GM20000 (cell line): ENCODE measurements at regions not wholly inside any gene's neighbourhood (a gene's known extent, or its start where the extent isn't known, plus 50 kb on each side); places are given as distances from the start of the nearest gene placed in this dataset.

Source experiments
- DNase-seq: peaks from one replicate; pipeline ENCODE4 v3.0.0; 2012; ENCODE audit warnings: low spot score
- TF ChIP-seq, protein P1 (sequence below): IDR thresholded peaks from 2 replicates; pipeline ENCODE4 v1.5.1; 2012; ENCODE audit warnings: mild to moderate bottlenecking, control low read depth; ENCODE audit errors: extremely low read depth, missing control alignments

DNA sequence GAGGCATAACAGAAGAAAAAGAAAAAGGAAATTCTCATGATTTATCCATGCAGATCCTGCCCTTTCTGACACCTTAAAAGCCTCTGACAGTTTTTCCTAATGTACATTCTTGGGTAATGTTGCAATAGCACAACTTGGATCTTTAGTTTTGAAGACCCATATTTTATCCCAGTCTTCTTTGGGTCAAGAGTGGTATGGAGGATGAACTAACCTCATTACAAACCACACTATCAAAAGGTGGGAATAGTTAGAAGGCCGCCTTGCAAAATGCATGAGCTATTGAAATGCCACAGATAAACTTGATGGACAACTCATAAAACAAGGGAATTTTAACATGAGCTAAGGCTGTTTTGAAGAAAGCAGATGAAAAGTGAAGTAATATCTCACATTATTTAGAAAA is 1479.8 kb upstream of the ACVR2A start:
- TF ChIP-seq, protein P1, sequence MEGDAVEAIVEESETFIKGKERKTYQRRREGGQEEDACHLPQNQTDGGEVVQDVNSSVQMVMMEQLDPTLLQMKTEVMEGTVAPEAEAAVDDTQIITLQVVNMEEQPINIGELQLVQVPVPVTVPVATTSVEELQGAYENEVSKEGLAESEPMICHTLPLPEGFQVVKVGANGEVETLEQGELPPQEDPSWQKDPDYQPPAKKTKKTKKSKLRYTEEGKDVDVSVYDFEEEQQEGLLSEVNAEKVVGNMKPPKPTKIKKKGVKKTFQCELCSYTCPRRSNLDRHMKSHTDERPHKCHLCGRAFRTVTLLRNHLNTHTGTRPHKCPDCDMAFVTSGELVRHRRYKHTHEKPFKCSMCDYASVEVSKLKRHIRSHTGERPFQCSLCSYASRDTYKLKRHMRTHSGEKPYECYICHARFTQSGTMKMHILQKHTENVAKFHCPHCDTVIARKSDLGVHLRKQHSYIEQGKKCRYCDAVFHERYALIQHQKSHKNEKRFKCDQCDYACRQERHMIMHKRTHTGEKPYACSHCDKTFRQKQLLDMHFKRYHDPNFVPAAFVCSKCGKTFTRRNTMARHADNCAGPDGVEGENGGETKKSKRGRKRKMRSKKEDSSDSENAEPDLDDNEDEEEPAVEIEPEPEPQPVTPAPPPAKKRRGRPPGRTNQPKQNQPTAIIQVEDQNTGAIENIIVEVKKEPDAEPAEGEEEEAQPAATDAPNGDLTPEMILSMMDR: no peak
- DNase-seq: no peak

DNA sequence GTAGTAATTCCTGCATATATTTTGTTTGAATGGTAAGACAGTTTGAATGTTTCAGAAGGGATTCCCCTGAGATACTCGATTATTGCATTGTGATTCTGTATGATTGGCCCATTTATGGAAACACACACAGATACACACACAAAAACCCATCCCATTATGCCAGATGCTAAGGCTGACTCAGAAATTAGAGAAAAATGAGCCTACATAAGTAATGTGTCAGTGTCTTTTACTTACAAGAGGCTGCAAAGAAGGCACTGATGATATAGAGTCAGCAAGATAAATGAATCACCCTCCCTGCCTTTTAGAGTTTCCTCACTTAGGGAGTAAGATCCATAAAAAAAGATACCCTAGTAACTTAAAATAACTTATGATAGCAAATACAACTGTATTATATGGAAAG is 1481.1 kb upstream of the ACVR2A start:
- no peak for DNase-seq

DNA sequence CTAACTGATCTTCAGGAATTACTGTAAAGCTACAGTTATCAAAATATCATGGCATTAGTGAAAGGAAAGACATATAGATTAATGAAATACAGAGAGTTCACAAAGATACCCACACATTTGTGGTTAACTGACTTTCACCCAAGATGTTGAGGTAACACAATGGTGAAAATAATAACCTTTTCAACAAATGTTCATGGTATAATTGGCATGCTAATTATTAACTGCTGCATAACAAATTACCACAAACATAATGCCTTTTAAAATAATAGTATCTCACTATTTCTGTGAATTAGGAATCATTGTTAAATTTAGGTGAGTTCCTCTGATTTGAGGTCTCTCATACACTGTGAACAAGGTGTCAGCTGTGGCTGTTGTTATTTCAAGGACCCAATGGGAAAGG is 1493.1 kb upstream of the ACVR2A start:
- no peak for DNase-seq
- TF ChIP-seq, protein P1: no peak

More for the DNA sequence above, 1481.1 kb upstream of the ACVR2A start:
- TF ChIP-seq, protein P1: no peak

DNA sequence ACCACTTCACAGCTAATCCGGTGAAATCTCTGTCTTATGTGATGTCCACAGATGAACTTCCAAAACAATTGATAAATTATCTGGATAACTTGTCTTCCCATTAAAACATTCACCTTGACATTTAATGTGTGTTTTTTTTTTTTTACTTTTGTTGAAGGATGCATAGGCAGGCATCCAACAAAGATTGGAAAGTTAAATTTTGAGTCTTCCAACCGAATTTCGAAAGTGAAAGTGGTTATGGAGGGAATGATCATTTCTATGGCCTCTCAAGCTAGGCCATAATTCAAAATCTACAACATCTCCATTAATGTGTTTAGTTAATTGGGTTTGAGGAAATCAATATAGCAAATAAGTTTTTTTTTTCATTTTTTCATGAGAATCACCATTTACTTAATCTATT is 1495.5 kb upstream of the ACVR2A start:
- TF ChIP-seq, protein P1: no peak
- no peak for DNase-seq

DNA sequence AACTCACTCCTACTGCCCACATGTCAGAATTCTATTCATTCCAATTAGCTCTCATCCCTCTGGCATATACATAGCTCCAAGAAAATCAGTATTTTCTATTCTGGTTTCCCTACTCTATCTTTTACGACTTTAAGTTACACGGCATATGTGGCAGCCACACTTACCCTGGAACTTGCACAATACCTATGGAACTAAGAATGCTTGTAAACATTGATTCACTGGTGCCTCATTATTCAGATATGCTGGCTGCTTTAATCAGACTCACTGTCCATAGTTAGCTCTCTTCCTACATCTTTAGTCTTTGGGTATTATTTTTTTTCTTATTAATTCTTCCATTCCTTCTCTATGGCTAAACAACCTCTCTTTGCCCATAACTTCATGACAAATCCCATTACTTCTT is 1519.9 kb upstream of the ACVR2A start:
- TF ChIP-seq, protein P1: no peak
- no peak for DNase-seq

DNA sequence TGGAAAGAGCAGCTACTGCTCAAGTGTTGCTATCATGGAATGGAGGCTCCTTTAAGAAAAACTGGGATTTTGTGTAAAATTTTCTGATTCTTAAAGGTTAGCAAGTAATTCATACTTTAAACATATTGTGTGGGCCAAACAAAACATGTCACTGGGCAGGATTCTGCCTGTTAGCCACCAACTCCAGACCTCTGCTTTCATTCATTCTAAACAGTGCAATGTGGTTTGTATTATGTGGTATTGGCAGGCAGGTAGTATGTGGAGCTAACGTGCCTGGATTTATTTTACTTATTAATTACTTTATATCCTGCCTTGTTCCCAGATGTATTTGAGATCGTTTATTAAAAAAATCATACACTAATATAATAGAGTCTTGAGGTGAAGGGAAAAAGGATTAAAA is 1521.3 kb upstream of the ACVR2A start:
- DNase-seq: no peak
- TF ChIP-seq, protein P1: no peak

DNA sequence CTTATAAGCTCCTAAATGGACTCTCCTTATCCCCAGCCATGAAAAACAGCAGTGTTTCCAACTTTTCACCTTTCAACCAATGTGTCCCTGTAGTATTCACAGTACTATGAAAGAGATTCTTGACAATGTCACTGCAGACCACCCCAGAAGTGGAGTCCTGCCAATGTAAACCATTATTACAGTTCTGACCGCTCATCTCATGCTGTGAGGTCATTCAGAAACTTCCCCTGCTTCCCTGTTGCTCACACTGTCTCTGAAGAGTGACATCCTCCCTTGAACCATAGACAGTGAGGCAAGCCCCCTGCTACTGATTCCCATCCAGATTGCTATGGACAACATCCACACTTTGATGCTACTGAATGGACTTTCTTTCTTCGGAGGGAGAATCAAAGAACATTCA is 1523.7 kb upstream of the ACVR2A start:
- TF ChIP-seq, protein P1: no peak

More for the DNA sequence above, 1523.7 kb upstream of the ACVR2A start:
- DNase-seq: no peak
